T-helper 2 cell treated with Interferon-gamma antibody and Interleukin-4, amounts not matched to agents 5 μg/mL and 100 μg/mL, for 36 hours (primary cell): ENCODE measurements at regions not wholly inside any gene's neighbourhood (a gene's known extent, or its start where the extent isn't known, plus 50 kb on each side); places are given as distances from the start of the nearest gene placed in this dataset.
"Not testable (repeated sequence)": the region's sequence is repeated elsewhere in the genome, so short reads cannot be mapped to it uniquely, and the experiment has no call there.

Experiments
- DNase-seq: peaks from one replicate; pipeline ENCODE4 v3.0.0; 2021; ENCODE audit warnings: low spot score
- H3K27ac Mint-ChIP-seq: one replicate; pipeline ENCODE4 v1.8.0; 2021; ENCODE audit warnings: mild to moderate bottlenecking, mixed read lengths
- H3K27me3 Mint-ChIP-seq: one replicate; pipeline ENCODE4 v1.8.0; 2021; ENCODE audit warnings: low read depth, mixed read lengths
- H3K36me3 Mint-ChIP-seq: one replicate; pipeline ENCODE4 v1.8.0; 2021; ENCODE audit warnings: low read depth, mixed read lengths
- H3K4me1 Mint-ChIP-seq: one replicate; pipeline ENCODE4 v1.8.0; 2021; ENCODE audit warnings: low read depth, mixed read lengths
- H3K4me3 Mint-ChIP-seq: one replicate; pipeline ENCODE4 v1.8.0; 2022; ENCODE audit warnings: mild to moderate bottlenecking, moderate library complexity, mixed read lengths
- H3K9me3 Mint-ChIP-seq: one replicate; pipeline ENCODE4 v1.8.0; 2021; ENCODE audit warnings: mixed read lengths

- Mint-ChIP-seq H3K27ac (no peak overlapping the region), H3K36me3 (no peaks in the 10 kb centered on the region), H3K4me1 (peaks cover 36% of the 10 kb centered on the region), H3K4me3 (no peak overlapping the region), H3K9me3 (no peaks in the 10 kb centered on the region), H3K27me3 (no peaks in the 10 kb centered on the region)
- DNase-seq: no peak
Measured at GRCh38 chr1:234765672-234766071, 155.7 kb upstream of the IRF2BP2 start.

- no peak overlapping the region for H3K27ac Mint-ChIP-seq
Measured at GRCh38 chr1:234765181-234765580, 155.2 kb upstream of the IRF2BP2 start.

DNA sequence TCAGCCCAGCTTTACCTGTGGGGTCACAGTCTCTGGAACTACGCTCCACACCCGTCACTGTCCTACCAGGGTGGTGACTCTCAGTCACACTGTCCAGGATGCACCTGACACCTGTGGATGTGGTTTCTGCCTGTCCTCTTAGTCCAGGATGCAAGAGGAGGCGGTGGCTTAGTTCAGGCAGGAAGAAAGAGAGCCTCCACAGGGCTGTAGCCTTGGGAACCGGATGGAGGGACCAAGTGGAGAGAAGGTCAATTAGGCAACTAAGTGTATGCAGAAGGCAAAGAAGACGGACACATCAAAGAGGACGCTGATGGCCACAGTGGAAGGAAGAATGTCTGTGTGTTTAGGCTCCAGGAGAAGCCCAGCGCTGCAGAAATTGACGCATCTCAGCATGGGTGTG, 153.9 kb upstream of the IRF2BP2 start:
- no peaks in the 10 kb centered on the region for H3K36me3 Mint-ChIP-seq
- H3K9me3 Mint-ChIP-seq: no peaks in the 10 kb centered on the region
- no peak for DNase-seq
- H3K27ac Mint-ChIP-seq: no peak overlapping the region
- H3K27me3 Mint-ChIP-seq: no peaks in the 10 kb centered on the region
- peaks cover 34% of the 10 kb centered on the region for H3K4me1 Mint-ChIP-seq
- H3K4me3 Mint-ChIP-seq: no peak overlapping the region

More at GRCh38 chr1:234765181-234765580, 155.2 kb upstream of the IRF2BP2 start:
- no peak for DNase-seq
- Mint-ChIP-seq H3K9me3 (no peaks in the 10 kb centered on the region), H3K4me1 (peaks cover 38% of the 10 kb centered on the region), H3K27me3 (no peaks in the 10 kb centered on the region), H3K4me3 (no peak overlapping the region), H3K36me3 (no peaks in the 10 kb centered on the region)

GRCh38 chr1:234763367-234763766, 153.4 kb upstream of the IRF2BP2 start:
- no peak overlapping the region for H3K27ac Mint-ChIP-seq
- H3K4me1 Mint-ChIP-seq: peaks cover 32% of the 10 kb centered on the region
- no peaks in the 10 kb centered on the region for H3K27me3 Mint-ChIP-seq
- DNase-seq: no peak
- H3K4me3 Mint-ChIP-seq: no peak overlapping the region
- H3K9me3 Mint-ChIP-seq: no peaks in the 10 kb centered on the region
- no peaks in the 10 kb centered on the region for H3K36me3 Mint-ChIP-seq

DNA sequence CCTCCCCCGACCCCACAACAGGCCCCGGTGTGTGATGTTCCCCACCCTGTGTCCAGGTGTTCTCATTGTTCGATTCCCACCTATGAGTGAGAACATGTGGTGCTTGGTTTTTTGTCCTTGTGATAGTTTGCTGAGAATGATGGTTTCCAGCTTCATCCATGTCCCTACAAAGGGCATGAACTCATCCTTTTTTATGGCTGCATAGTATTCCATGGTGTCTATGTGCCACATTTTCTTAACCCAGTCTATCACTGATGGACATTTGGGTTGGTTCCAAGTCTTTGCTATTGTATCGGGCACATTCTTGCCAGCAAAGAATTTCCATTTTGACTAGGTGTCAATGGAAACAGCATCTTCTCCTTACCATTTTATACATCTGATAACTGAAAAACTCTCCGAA, 152.1 kb upstream of the IRF2BP2 start:
- not testable (repeated sequence) for H3K4me3 Mint-ChIP-seq, H3K9me3 Mint-ChIP-seq, H3K27me3 Mint-ChIP-seq, H3K36me3 Mint-ChIP-seq, H3K27ac Mint-ChIP-seq, DNase-seq
- peaks cover 21% of the 10 kb centered on the region for H3K4me1 Mint-ChIP-seq

DNA sequence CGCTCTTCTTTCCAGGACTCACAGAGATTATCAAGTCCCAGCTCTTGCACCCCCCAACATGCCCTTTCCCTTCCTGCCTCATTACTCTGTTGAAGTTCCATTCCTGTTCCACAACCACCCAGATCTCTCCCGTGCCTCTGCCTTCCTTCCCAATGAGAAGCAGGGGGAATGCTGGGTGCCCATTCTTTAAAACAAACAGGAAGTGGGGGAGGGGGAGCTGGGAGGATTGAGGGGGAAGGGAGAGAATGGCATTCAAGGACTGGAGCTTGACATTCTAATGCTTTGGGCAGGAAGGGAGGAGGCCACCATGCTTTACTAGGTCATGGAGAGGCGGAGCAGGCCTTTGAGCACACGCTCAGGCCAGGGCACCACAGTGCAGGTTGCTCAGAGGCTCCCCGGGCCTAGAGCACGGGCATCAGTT, 150.3 kb upstream of the IRF2BP2 start:
- H3K4me1 Mint-ChIP-seq: peaks cover 28% of the 10 kb centered on the region
- H3K4me3 Mint-ChIP-seq: peak overlapping the region; percentile 3
- no peak for DNase-seq
- H3K27me3 Mint-ChIP-seq: peaks cover 11% of the 10 kb centered on the region
- no peaks in the 10 kb centered on the region for H3K36me3 Mint-ChIP-seq
- H3K27ac Mint-ChIP-seq: no peak overlapping the region
- no peaks in the 10 kb centered on the region for H3K9me3 Mint-ChIP-seq

DNA sequence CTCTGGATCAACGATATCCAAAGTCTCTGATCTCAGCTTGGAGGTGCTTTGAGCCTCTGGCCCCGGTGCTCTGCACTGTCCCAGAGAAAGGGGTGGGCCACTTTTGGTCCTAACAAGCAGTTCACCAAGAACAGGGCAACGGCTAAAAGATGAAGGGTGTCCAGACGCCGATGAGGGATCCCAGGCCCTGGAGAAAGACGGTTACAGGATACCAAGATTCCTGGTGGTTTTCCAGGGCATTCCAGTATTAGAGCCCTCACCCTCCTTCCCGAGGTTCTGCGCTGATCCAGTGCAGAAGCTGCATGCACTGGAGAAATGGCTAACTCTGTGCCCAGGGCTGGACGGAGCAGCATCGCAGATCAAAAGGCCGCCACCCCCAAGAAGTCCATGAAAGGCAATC, 149.9 kb upstream of the IRF2BP2 start:
- H3K36me3 Mint-ChIP-seq: no peaks in the 10 kb centered on the region

DNA sequence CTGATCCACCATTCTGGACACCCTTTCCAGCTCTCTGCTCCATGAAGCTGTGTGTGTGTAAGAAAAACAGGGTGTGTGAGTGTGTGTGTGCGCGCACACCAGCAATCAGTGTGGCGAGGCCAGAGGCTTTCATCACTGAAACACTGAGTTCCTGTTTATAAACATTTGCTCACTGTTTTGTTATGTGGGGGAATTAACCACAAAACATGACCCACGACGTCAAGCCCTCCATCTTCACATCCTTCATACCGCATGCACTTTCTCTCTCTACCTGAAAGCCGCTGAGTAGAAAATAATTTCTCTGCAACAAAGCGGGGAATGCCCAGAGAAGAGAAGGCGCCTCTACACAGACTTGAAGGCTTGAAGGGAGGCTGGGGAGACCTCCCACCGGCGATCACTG, 148.9 kb upstream of the IRF2BP2 start:
- Mint-ChIP-seq H3K36me3 (no peaks in the 10 kb centered on the region), H3K4me1 (peaks cover 27% of the 10 kb centered on the region), H3K27ac (peak overlapping the region; percentile 53), H3K9me3 (no peaks in the 10 kb centered on the region), H3K27me3 (peaks cover 11% of the 10 kb centered on the region), H3K4me3 (peak overlapping the region; percentile 33)
- peak; percentile 22 for DNase-seq

More for the DNA sequence above, 149.9 kb upstream of the IRF2BP2 start:
- Mint-ChIP-seq H3K27me3 (peaks cover 11% of the 10 kb centered on the region), H3K4me3 (no peak overlapping the region), H3K27ac (no peak overlapping the region), H3K9me3 (no peaks in the 10 kb centered on the region), H3K4me1 (peaks cover 28% of the 10 kb centered on the region)
- DNase-seq: no peak

DNA sequence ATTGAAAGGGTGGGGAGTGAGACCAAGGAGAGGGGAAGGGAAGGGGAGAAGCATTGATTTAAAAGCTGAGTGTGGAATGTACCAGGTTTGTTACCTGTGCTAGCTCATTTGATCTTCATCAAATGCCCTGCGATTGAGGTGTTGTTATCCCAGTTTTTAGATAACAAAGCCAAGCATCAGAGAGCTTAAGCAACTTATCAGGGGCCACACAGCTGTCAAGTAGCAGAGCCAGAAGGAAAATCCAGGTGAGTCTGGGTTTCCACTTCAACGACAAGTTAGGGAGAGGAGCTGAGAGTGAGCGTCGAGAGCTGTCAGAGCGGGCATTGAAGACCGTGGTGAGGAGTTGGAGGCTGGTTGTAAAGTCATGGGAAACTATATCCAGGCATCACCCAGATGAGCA, 146.9 kb upstream of the IRF2BP2 start:
- Mint-ChIP-seq H3K36me3 (no peaks in the 10 kb centered on the region), H3K4me3 (no peak overlapping the region), H3K9me3 (no peaks in the 10 kb centered on the region), H3K27ac (peak overlapping the region; percentile 15), H3K27me3 (peaks cover 11% of the 10 kb centered on the region), H3K4me1 (peaks cover 24% of the 10 kb centered on the region)
- no peak for DNase-seq

DNA sequence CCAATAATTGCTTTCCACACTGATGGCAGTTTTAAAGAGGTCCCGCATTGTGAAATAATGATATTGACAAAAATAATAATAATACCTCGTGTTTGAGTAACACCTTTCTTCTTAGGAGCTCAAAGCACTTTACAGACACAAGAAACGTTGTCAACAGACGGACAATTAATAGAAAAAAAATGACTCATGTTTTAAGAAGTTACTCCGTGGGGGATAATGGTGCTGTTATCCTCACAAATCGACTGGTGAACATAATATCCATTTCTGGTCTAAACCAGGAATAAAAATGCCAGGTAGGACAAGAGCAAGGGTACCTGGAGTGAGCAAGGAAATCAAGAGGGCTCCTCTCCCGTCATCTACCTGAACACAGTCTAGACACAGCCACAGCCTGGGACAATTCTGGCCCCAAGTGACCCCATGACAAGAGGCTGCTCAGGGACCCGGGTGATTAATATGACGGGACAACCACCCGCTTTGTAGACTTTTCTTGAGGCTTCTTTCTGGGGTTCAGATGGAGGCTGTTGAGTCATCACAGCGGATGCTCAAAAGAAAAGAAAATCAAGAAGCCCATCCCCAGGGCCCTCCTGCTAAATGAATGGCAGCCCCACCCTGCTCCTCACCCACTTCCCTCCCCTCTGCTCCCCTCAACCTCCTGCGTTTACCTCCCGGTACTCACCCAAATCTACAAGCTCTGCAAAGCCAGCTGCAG, 146.2 kb upstream of the IRF2BP2 start:
- H3K27me3 Mint-ChIP-seq: peaks cover 11% of the 10 kb centered on the region
- DNase-seq: no peak
- H3K9me3 Mint-ChIP-seq: no peaks in the 10 kb centered on the region
- no peaks in the 10 kb centered on the region for H3K36me3 Mint-ChIP-seq
- no peak overlapping the region for H3K4me3 Mint-ChIP-seq
- H3K4me1 Mint-ChIP-seq: peaks cover 24% of the 10 kb centered on the region
- H3K27ac Mint-ChIP-seq: no peak overlapping the region

DNA sequence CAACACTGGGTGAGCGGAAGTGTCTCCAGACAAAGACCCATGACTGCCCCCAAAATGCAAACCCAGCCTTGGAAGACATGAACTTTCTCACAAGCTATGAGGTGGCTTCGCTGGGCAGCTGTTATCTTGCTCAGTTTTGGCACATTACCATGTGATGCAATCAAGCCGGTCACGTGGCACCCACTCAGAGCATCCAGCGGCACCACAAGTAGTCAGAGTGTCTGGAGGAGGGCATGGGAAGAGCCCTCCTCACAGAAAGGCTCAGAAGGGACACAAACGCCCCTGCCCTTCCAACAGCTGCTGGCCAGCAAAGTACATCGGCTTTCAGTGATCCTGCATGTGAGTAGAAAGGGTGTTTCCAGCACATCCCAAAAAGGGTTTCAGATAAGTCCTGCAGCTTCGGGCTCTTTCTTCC, 145.5 kb upstream of the IRF2BP2 start:
- Mint-ChIP-seq H3K9me3 (no peaks in the 10 kb centered on the region), H3K27me3 (peaks cover 11% of the 10 kb centered on the region), H3K4me3 (no peak overlapping the region), H3K27ac (no peak overlapping the region), H3K36me3 (no peaks in the 10 kb centered on the region), H3K4me1 (peaks cover 21% of the 10 kb centered on the region)
- no peak for DNase-seq

DNA sequence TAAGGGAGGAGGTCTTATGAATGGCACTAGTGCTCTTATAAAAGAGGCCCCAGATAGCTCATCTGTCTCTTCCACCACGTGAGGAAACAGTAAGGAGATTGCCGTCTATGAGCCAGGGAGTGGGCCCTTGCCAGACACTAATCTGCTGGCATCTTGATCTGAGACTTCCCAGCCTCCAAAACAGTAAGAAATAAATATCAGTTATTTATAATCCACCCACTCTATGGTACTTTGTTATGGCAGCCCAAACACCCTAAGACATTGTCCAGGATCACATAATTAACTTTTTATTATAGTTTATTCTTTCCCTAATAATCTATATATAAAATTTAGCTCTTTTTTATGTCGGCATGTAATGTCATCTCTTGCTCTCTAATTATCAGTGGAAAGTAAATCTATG, 144.0 kb upstream of the IRF2BP2 start:
- peaks cover 13% of the 10 kb centered on the region for H3K4me1 Mint-ChIP-seq
- peaks cover 11% of the 10 kb centered on the region for H3K27me3 Mint-ChIP-seq
- H3K27ac Mint-ChIP-seq: no peak overlapping the region
- H3K4me3 Mint-ChIP-seq: no peak overlapping the region
- DNase-seq: no peak
- no peaks in the 10 kb centered on the region for H3K36me3 Mint-ChIP-seq
- no peaks in the 10 kb centered on the region for H3K9me3 Mint-ChIP-seq

GRCh38 chr1:234752927-234753326, 142.9 kb upstream of the IRF2BP2 start:
- DNase-seq: no peak
- Mint-ChIP-seq H3K27ac (no peak overlapping the region), H3K4me1 (peaks cover 8% of the 10 kb centered on the region), H3K4me3 (no peak overlapping the region), H3K27me3 (peaks cover 11% of the 10 kb centered on the region), H3K36me3 (no peaks in the 10 kb centered on the region), H3K9me3 (no peaks in the 10 kb centered on the region)

- H3K36me3 Mint-ChIP-seq: no peaks in the 10 kb centered on the region
- DNase-seq: no peak
- H3K9me3 Mint-ChIP-seq: no peaks in the 10 kb centered on the region
- H3K27me3 Mint-ChIP-seq: peaks cover 7% of the 10 kb centered on the region
- peaks cover 4% of the 10 kb centered on the region for H3K4me1 Mint-ChIP-seq
- H3K27ac Mint-ChIP-seq: no peak overlapping the region
- no peak overlapping the region for H3K4me3 Mint-ChIP-seq
Measured at GRCh38 chr1:234751678-234752077, 141.7 kb upstream of the IRF2BP2 start.
